ENCODE measurements at regions not wholly inside any gene's neighbourhood (a gene's known extent, or its start where the extent isn't known, plus 50 kb on each side); places are given as distances from the start of the nearest gene placed in this dataset.
"Not testable (repeated sequence)": the region's sequence is repeated elsewhere in the genome, so short reads cannot be mapped to it uniquely, and the experiment has no call there.

- DNase-seq (ENCODE audit: low read depth, low spot score) = no peak
Measured at GRCh38 chr2:107107351-107107750, 221.4 kb upstream of the ST6GAL2 start.

- DNase-seq (ENCODE audit: low read depth, low spot score) = no peak
Measured at GRCh38 chr2:107108556-107108955, 222.6 kb upstream of the ST6GAL2 start.

DNA sequence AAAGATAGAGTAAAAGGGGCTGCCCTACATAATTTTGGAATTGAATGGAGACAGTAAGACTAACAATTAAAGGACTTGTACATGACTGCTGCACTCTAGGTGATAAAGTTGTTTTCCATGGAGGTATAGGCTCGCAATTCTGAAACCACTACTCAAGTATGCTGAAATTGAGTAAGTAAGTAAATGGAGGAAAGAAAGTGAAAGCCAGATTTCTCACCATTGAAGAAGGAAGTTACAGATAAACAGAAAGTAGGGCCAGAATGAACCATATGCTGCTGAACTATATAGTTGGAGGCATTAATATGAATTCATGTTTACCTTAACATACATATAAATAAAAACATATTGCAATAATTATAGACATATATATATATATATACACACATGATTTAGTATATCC, 225.7 kb upstream of the ST6GAL2 start:
- DNase-seq (ENCODE audit: low read depth, low spot score) = no peak

DNA sequence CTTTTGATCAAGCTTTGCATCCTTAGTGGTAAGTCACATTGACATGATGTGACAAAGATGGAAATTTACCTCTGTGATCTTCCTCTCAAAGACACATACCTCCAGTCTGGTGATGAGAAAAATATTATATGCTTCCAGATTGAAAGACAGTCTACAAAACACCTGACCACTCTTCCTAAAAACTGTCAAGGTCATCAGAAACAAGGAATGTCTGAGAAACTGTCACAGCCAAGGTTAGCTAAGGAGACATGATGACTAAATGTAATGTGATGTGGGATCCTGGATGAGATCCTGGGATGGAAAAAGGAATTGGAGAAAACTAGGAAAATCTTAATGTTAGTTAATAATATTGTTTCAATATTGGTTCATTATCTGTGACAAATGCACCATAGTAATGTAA, 226.6 kb upstream of the ST6GAL2 start:
- DNase-seq (ENCODE audit: low read depth, low spot score) = no peak

GRCh38 chr2:107128381-107128780, 242.4 kb upstream of the ST6GAL2 start:
- DNase-seq (ENCODE audit: low read depth, low spot score) = no peak

GRCh38 chr2:107132070-107132469, 246.1 kb upstream of the ST6GAL2 start:
- no peak for DNase-seq (ENCODE audit: low read depth, low spot score)

GRCh38 chr2:107132746-107133145, 246.8 kb upstream of the ST6GAL2 start:
- no peak for DNase-seq (ENCODE audit: low read depth, low spot score)

GRCh38 chr2:107133412-107133811, 247.4 kb upstream of the ST6GAL2 start:
- DNase-seq (ENCODE audit: low read depth, low spot score) = no peak

DNA sequence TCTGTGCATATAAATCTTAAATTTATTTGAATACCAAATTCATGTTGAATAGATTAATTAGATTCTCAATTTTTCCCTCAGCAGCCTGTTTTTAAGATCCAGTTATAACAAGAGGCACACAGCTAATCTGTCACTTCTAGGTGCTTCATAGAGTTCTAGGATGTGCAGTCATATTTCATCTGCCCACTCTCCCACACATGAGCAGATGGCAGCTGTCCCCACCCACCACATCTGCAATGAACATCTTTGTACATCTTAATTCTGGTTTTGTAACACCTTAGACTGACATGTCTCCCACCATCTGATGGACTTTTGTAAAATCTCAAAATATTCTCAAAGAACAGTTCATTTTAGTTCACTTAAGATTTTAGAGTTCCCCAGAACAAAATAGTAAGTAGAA, 250.8 kb upstream of the ST6GAL2 start:
- DNase-seq (ENCODE audit: low read depth, low spot score) = no peak

DNA sequence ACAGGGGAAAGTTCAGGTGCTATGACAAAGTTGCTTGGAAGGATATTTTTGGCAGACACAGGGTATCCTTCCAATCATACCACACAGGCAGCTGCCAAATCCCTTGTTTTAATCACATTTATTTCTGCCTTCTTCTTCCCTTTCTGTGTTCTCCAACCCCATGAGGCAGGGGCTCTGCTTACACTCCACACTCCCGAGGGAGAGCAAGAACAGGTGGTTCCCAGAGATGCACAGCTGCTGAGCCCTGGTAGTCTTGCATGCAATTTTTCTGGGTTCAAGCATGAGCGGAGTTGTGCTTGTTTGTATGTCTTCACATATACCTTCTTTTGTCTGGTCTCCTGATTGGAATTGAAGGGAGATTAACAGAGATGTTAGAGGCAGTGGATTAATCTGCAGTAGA, 251.7 kb upstream of the ST6GAL2 start:
- DNase-seq (ENCODE audit: low read depth, low spot score) = no peak

DNA sequence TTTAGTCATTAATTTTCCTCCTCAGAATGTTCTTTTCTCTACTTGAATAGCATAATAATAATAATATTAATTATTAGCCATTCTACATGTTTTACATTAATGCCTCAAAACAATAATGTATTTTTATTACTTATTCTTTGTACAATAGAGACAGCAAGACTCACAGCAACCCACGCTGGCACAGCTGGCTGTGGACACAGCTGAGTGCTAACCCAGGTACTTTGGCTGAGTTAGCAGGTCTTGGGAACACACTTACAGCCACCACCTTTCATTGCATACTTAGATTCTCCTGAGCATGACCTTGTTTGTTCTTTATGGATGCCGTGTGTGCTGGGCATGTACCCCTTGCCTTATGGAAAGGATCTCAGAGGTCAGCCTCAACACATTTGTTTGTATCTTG, 260.2 kb upstream of the ST6GAL2 start:
- DNase-seq (ENCODE audit: low read depth, low spot score) = no peak

GRCh38 chr2:107146645-107147044, 260.7 kb upstream of the ST6GAL2 start:
- DNase-seq (ENCODE audit: low read depth, low spot score) = not testable (repeated sequence)

GRCh38 chr2:107148055-107148454, 262.1 kb upstream of the ST6GAL2 start:
- DNase-seq (ENCODE audit: low read depth, low spot score) = no peak

GRCh38 chr2:107148496-107148895, 262.5 kb upstream of the ST6GAL2 start:
- DNase-seq (ENCODE audit: low read depth, low spot score) = no peak

DNA sequence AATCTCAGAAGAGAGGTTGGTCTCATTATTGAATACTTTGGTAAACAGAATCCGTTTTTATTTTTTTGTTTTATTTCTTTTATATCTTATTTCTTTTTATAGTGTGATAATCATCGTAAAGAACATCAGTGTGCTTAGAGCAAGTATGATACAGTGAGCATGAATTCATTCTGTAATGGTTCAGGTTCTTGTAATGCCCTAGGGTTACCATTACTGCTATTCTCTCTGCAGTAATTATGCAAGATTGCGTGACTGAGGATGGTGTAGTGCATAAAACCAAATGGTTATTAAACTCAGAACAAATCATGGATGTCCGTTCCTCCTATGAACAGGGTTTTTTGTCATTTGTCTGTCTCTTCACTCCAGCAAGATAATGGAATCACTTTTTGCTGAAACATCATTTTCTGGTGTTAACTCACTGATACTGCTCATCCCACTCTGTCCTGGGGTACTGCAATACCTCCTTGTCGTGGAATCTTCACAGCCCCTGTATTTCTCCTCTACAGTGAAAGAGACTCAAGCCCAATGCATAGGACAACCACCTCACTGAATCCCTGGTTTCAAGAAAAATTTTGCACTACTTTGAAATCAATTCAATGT, 274.8 kb upstream of the ST6GAL2 start:
- no peak for DNase-seq (ENCODE audit: low read depth, low spot score)

DNA sequence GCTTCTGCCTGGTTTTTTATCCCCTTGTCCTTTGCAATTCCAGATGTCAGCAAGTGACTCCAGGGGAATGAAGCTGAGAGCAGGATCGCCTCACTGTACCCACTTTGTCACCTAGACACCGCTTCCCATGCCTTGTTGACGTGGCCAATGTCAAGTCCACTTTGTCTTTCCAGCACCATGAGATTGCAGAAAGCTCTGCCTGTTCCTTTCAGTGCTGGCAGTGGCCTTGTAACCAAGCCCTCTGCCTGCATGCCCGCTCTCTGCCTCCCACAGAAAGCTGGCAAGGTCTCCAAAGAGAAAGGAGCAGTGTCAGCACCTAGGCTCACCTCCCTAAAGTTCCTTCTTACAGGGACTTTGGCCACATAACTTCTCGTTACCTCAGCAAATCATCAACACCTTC, 282.2 kb upstream of the ST6GAL2 start:
- DNase-seq (ENCODE audit: low read depth, low spot score) = no peak

DNA sequence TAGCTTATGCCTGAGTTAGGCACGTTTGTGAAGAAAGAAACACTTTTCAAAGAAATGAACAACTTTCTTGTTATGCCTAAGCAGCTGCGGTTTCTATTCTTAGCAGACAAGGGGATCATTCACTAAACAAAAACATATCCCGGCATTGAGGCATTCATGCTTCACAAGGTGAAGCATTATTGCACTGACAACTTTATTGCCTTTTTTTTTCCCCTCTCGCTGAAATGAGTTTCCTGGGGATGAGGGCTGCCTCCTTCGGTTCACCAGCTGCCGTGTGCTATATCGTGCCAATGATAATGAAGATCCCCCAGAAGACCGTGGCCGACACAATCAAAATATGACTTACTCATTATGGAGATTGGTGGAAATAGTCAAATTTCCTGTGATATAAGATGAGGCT, 288.2 kb upstream of the ST6GAL2 start:
- DNase-seq (ENCODE audit: low read depth, low spot score) = no peak

DNA sequence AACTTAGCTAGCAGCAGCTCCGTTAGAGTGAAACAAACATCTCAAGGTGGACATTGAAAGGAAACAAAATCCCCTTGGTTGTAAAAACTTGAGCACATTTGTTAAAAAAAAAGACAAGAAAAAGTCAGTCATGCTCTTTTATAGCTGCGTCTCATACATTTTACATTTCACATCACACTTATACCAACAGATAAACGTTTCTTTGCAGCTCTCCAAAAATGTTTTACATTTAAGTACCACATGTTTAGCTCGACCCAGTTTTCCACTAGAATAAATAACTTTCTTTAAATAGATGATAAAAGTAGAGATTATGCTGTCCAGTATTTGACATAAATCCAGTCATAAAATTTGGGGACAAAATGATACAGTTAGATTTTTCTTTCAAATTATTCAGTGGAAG, 297.0 kb upstream of the ST6GAL2 start:
- DNase-seq (ENCODE audit: low read depth, low spot score) = no peak

DNA sequence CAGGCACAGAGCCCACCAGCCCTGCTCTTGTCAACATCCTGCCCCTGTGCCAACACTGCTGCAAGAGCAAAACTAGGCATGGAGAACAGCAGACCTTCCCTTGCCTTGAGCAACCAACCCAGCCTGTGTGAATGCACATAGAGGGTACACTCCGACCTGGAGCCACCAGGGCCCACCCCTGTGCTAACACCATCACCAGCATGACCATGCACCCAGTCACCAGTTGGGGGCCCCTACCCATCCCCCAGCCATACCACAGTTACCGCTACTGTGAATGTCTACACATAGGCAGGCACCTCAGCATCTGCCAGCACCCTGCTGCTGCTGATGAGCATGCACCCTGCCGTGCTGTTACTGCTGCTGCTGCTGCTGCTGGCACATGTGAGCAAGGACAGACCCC, 301.9 kb upstream of the ST6GAL2 start:
- no peak for DNase-seq (ENCODE audit: low read depth, low spot score)

GRCh38 chr2:107195631-107196030, 309.7 kb upstream of the ST6GAL2 start:
- DNase-seq (ENCODE audit: low read depth, low spot score) = no peak

GRCh38 chr2:107197594-107198294, 311.8 kb upstream of the ST6GAL2 start:
- DNase-seq (ENCODE audit: low read depth, low spot score) = no peak

DNA sequence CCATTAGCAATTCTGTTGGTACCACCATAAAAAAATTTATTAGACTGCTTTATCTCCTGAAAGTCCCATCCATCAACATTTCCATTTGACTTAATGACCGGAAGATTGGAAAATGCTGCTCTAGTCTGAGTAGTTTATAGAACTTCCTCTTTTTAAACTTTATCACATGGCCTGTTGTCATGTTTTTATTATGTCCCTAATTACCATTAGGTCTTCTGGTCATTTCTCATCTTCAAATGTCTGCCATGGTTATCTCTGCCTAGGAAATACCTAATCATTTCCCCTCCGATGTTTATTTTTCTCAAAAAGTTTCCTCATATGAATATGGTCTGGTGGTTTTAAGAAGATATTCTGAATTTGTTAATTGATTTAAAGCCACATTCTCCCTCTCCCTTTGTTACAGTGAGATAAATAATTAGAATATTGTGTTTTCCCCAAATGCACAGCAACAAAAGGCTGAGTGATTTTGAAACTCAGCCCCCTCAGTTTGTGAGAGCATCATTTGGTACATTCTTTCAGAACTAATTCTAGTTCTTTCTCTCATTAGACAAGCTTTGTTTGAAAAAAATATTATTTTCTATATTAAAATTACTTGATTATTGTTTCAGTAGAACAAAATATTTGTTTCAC, 317.1 kb upstream of the ST6GAL2 start:
- DNase-seq (ENCODE audit: low read depth, low spot score) = no peak
